Stimulated activated naive CD8-positive, alpha-beta T cell treated with anti-CD3 and anti-CD28 coated beads, Interleukin-15, Interleukin-2, amounts not matched to agents 100 ng/mL and 50 ng/mL, for 24 hours (primary cell): ENCODE measurements at regions not wholly inside any gene's neighbourhood (a gene's known extent, or its start where the extent isn't known, plus 50 kb on each side); places are given as distances from the start of the nearest gene placed in this dataset.

Experiments used
- H3K27ac Mint-ChIP-seq: one replicate; pipeline ENCODE4 v1.8.0; 2021; ENCODE audit warnings: mild to moderate bottlenecking, mixed read lengths
- H3K27me3 Mint-ChIP-seq: one replicate; pipeline ENCODE4 v1.8.0; 2021; ENCODE audit warnings: mixed read lengths
- H3K36me3 Mint-ChIP-seq: one replicate; pipeline ENCODE4 v1.8.0; 2021; ENCODE audit warnings: low read depth, mixed read lengths
- H3K4me1 Mint-ChIP-seq: one replicate; pipeline ENCODE4 v1.8.0; 2021; ENCODE audit warnings: low read depth, mixed read lengths
- H3K4me3 Mint-ChIP-seq: one replicate; pipeline ENCODE4 v1.8.0; 2021; ENCODE audit warnings: mild to moderate bottlenecking, mixed read lengths
- H3K9me3 Mint-ChIP-seq: one replicate; pipeline ENCODE4 v1.8.0; 2021; ENCODE audit warnings: mixed read lengths

- Mint-ChIP-seq H3K9me3 (no peaks in the 10 kb centered on the region), H3K4me1 (peaks cover 6% of the 10 kb centered on the region), H3K4me3 (no peak overlapping the region), H3K36me3 (no peaks in the 10 kb centered on the region), H3K27me3 (peaks cover 19% of the 10 kb centered on the region), H3K27ac (no peak overlapping the region)
Measured at GRCh38 chr15:66852064-66852905, 150.2 kb downstream of the SMAD6 start.

- peaks cover 6% of the 10 kb centered on the region for H3K4me1 Mint-ChIP-seq
- no peaks in the 10 kb centered on the region for H3K36me3 Mint-ChIP-seq
- H3K4me3 Mint-ChIP-seq = no peak overlapping the region
- H3K27me3 Mint-ChIP-seq = peaks cover 21% of the 10 kb centered on the region
- H3K27ac Mint-ChIP-seq = no peak overlapping the region
- no peaks in the 10 kb centered on the region for H3K9me3 Mint-ChIP-seq
Measured at GRCh38 chr15:66854012-66854965, 152.3 kb downstream of the SMAD6 start.

- no peaks in the 10 kb centered on the region for H3K9me3 Mint-ChIP-seq
- H3K27me3 Mint-ChIP-seq = peaks cover 21% of the 10 kb centered on the region
- no peak overlapping the region for H3K4me3 Mint-ChIP-seq
- H3K36me3 Mint-ChIP-seq = no peaks in the 10 kb centered on the region
- no peak overlapping the region for H3K27ac Mint-ChIP-seq
- peaks cover 6% of the 10 kb centered on the region for H3K4me1 Mint-ChIP-seq
Measured at GRCh38 chr15:66855041-66855440, 153.0 kb downstream of the SMAD6 start.

GRCh38 chr15:66857694-66858093 is 155.7 kb downstream of the SMAD6 start:
- H3K9me3 Mint-ChIP-seq = no peaks in the 10 kb centered on the region
- no peak overlapping the region for H3K27ac Mint-ChIP-seq
- peaks cover 16% of the 10 kb centered on the region for H3K27me3 Mint-ChIP-seq
- H3K4me1 Mint-ChIP-seq = no peaks in the 10 kb centered on the region
- H3K36me3 Mint-ChIP-seq = no peaks in the 10 kb centered on the region
- no peak overlapping the region for H3K4me3 Mint-ChIP-seq

GRCh38 chr15:66858423-66859207 is 156.6 kb downstream of the SMAD6 start:
- H3K36me3 Mint-ChIP-seq = no peaks in the 10 kb centered on the region
- no peaks in the 10 kb centered on the region for H3K4me1 Mint-ChIP-seq
- no peaks in the 10 kb centered on the region for H3K9me3 Mint-ChIP-seq
- no peak overlapping the region for H3K27ac Mint-ChIP-seq
- H3K4me3 Mint-ChIP-seq = no peak overlapping the region
- peaks cover 16% of the 10 kb centered on the region for H3K27me3 Mint-ChIP-seq

- Mint-ChIP-seq H3K27ac (no peak overlapping the region), H3K9me3 (no peaks in the 10 kb centered on the region), H3K4me3 (no peak overlapping the region), H3K27me3 (peaks cover 13% of the 10 kb centered on the region), H3K36me3 (no peaks in the 10 kb centered on the region), H3K4me1 (no peaks in the 10 kb centered on the region)
Measured at GRCh38 chr15:66859688-66860253, 157.7 kb downstream of the SMAD6 start.

- H3K36me3 Mint-ChIP-seq = no peaks in the 10 kb centered on the region
- no peak overlapping the region for H3K4me3 Mint-ChIP-seq
Measured at GRCh38 chr15:66860844-66861243, 158.8 kb downstream of the SMAD6 start.

GRCh38 chr15:66862111-66862939 is 160.3 kb downstream of the SMAD6 start:
- Mint-ChIP-seq H3K9me3 (no peaks in the 10 kb centered on the region), H3K27ac (no peak overlapping the region), H3K4me3 (no peak overlapping the region), H3K36me3 (no peaks in the 10 kb centered on the region), H3K27me3 (peaks cover 10% of the 10 kb centered on the region), H3K4me1 (peaks cover 7% of the 10 kb centered on the region)

More at GRCh38 chr15:66860844-66861243, 158.8 kb downstream of the SMAD6 start:
- Mint-ChIP-seq H3K27me3 (peaks cover 7% of the 10 kb centered on the region), H3K9me3 (no peaks in the 10 kb centered on the region), H3K4me1 (no peaks in the 10 kb centered on the region), H3K27ac (no peak overlapping the region)

GRCh38 chr15:66862940-66863335 is 160.9 kb downstream of the SMAD6 start:
- Mint-ChIP-seq H3K36me3 (no peaks in the 10 kb centered on the region), H3K9me3 (no peaks in the 10 kb centered on the region), H3K27ac (no peak overlapping the region), H3K4me3 (no peak overlapping the region), H3K27me3 (peaks cover 10% of the 10 kb centered on the region), H3K4me1 (peaks cover 7% of the 10 kb centered on the region)

GRCh38 chr15:66863390-66864085 is 161.5 kb downstream of the SMAD6 start:
- no peaks in the 10 kb centered on the region for H3K9me3 Mint-ChIP-seq
- H3K27me3 Mint-ChIP-seq = peaks cover 14% of the 10 kb centered on the region
- no peak overlapping the region for H3K4me3 Mint-ChIP-seq
- H3K36me3 Mint-ChIP-seq = no peaks in the 10 kb centered on the region
- peaks cover 7% of the 10 kb centered on the region for H3K4me1 Mint-ChIP-seq
- no peak overlapping the region for H3K27ac Mint-ChIP-seq

GRCh38 chr15:66864086-66864830 is 162.2 kb downstream of the SMAD6 start:
- Mint-ChIP-seq H3K4me1 (peaks cover 7% of the 10 kb centered on the region), H3K4me3 (no peak overlapping the region), H3K27me3 (peaks cover 14% of the 10 kb centered on the region), H3K36me3 (no peaks in the 10 kb centered on the region), H3K9me3 (no peaks in the 10 kb centered on the region), H3K27ac (no peak overlapping the region)

GRCh38 chr15:66864871-66865281 is 162.8 kb downstream of the SMAD6 start:
- Mint-ChIP-seq H3K4me1 (peaks cover 7% of the 10 kb centered on the region), H3K4me3 (no peak overlapping the region), H3K27me3 (peaks cover 18% of the 10 kb centered on the region), H3K27ac (no peak overlapping the region), H3K36me3 (no peaks in the 10 kb centered on the region), H3K9me3 (no peaks in the 10 kb centered on the region)
